HEK293 (cell line): ENCODE measurements at regions not wholly inside any gene's neighbourhood (a gene's known extent, or its start where the extent isn't known, plus 50 kb on each side); places are given as distances from the start of the nearest gene placed in this dataset.

Experiments used
- CTCF ChIA-PET: fragments of 350-600 bp; formaldehyde crosslinking; extraction: SDS; loops from one replicate; lab custom pipeline; 2021; ENCODE audit warnings: antibody characterized with exemption; lab: Yijun Ruan, JAX
- POLR2A ChIA-PET: fragments of 300-600 bp; formaldehyde crosslinking; extraction: SDS; loops from one replicate; lab custom pipeline; 2020; ENCODE audit warnings: antibody characterized with exemption, inconsistent platforms; lab: Yijun Ruan, JAX
- H3K27ac ChIP-seq: fragments of 200-500 bp; sonication (Bioruptor generic); 2 replicates; pipeline ENCODE4 v1.5.1; 2014; ENCODE audit warnings: low read depth, low read length, control low read depth, inconsistent platforms; ENCODE audit errors: extremely low read depth
- H3K36me3 ChIP-seq, 2 experiments: fragments of 200-500 bp in 1 of 2; sonication (Bioruptor generic) in 1 of 2; 1 replicate in 1 of 2; 2 replicates in 1 of 2; pipeline ENCODE4 v1.5.1; 2014 to 2017; ENCODE audit warnings: inconsistent platforms in 2 of 2, low read length in 2 of 2; ENCODE audit not compliant: control insufficient read depth in 2 of 2, insufficient read depth in 1 of 2
- H3K4me1 ChIP-seq: fragments of 200-500 bp; sonication (Bioruptor generic); 2 replicates; pipeline ENCODE4 v1.5.1; 2014; ENCODE audit warnings: mild to moderate bottlenecking, low read length, inconsistent platforms; ENCODE audit not compliant: control insufficient read depth, insufficient read depth
- H3K4me3 ChIP-seq: 2 replicates; pipeline ENCODE4 v1.5.1; 2011; ENCODE audit warnings: low read depth, mild to moderate bottlenecking, control low read depth, low read length, moderate library complexity
- H3K9me3 ChIP-seq: fragments of 200-500 bp; sonication (Bioruptor generic); 2 replicates; pipeline ENCODE4 v1.5.1; 2014; ENCODE audit warnings: low read depth, low read length, inconsistent platforms; ENCODE audit not compliant: control insufficient read depth, insufficient read depth
- HIC1 ChIP-seq: fragments of 450-650 bp; formaldehyde crosslinking; IDR thresholded peaks from 2 replicates; pipeline ENCODE4 v1.5.1; 2016; ENCODE audit warnings: missing biosample characterization, missing genetic modification characterization
- SCRT1 ChIP-seq: fragments of 450-650 bp; formaldehyde crosslinking; IDR thresholded peaks from 2 replicates; pipeline ENCODE4 v1.5.1; 2016; ENCODE audit warnings: missing biosample characterization, missing genetic modification characterization, borderline replicate concordance
- ZNF202 ChIP-seq: fragments of 450-650 bp; formaldehyde crosslinking; IDR thresholded peaks from 2 replicates; pipeline ENCODE4 v1.5.1; 2016; ENCODE audit warnings: missing biosample characterization, missing genetic modification characterization, borderline replicate concordance
- ZNF394 ChIP-seq: fragments of 450-650 bp; formaldehyde crosslinking; IDR thresholded peaks from 2 replicates; pipeline ENCODE4 v1.5.1; 2016; ENCODE audit warnings: missing biosample characterization, missing genetic modification characterization, mild to moderate bottlenecking, moderate library complexity, borderline replicate concordance
- ZNF596 ChIP-seq: fragments of 450-650 bp; IDR thresholded peaks from 2 replicates; pipeline ENCODE4 v1.5.0; 2018; ENCODE audit warnings: missing biosample characterization, mild to moderate bottlenecking, missing genetic modification characterization, moderate library complexity
- ZNF626 ChIP-seq: fragments of 450-650 bp; sonication (Bioruptor Pico); formaldehyde crosslinking; IDR thresholded peaks from 2 replicates; pipeline ENCODE4 v1.5.1; 2018; ENCODE audit warnings: missing biosample characterization, missing genetic modification characterization, inconsistent platforms
- ZNF639 ChIP-seq: fragments of 450-650 bp; formaldehyde crosslinking; IDR thresholded peaks from 2 replicates; pipeline ENCODE4 v1.5.1; 2016; ENCODE audit warnings: missing biosample characterization, missing genetic modification characterization
- ZNF658 ChIP-seq: fragments of 450-650 bp; formaldehyde crosslinking; IDR thresholded peaks from 2 replicates; pipeline ENCODE4; 2016; ENCODE audit warnings: missing biosample characterization, missing genetic modification characterization
- ZNF704 ChIP-seq: fragments of 450-650 bp; formaldehyde crosslinking; IDR thresholded peaks from 2 replicates; pipeline ENCODE4 v1.5.1; 2016; ENCODE audit warnings: missing biosample characterization, missing genetic modification characterization
- ZNF843 ChIP-seq: fragments of 450-650 bp; formaldehyde crosslinking; IDR thresholded peaks from 2 replicates; pipeline ENCODE4 v1.5.1; 2016; ENCODE audit warnings: missing biosample characterization, missing genetic modification characterization
- ZSCAN23 ChIP-seq: fragments of 450-650 bp; formaldehyde crosslinking; IDR thresholded peaks from 2 replicates; pipeline ENCODE4 v1.5.1; 2016; ENCODE audit warnings: missing biosample characterization, missing genetic modification characterization
- TF ChIP-seq, protein P1 (sequence below): fragments of 450-650 bp; formaldehyde crosslinking; IDR thresholded peaks from 2 replicates; pipeline ENCODE4 v1.5.1; 2016; ENCODE audit warnings: missing biosample characterization, missing genetic modification characterization
- TF ChIP-seq, protein P2 (sequence below): fragments of 450-650 bp; formaldehyde crosslinking; IDR thresholded peaks from 2 replicates; pipeline ENCODE4 v1.5.1; 2017; ENCODE audit warnings: missing biosample characterization, missing genetic modification characterization

DNA sequence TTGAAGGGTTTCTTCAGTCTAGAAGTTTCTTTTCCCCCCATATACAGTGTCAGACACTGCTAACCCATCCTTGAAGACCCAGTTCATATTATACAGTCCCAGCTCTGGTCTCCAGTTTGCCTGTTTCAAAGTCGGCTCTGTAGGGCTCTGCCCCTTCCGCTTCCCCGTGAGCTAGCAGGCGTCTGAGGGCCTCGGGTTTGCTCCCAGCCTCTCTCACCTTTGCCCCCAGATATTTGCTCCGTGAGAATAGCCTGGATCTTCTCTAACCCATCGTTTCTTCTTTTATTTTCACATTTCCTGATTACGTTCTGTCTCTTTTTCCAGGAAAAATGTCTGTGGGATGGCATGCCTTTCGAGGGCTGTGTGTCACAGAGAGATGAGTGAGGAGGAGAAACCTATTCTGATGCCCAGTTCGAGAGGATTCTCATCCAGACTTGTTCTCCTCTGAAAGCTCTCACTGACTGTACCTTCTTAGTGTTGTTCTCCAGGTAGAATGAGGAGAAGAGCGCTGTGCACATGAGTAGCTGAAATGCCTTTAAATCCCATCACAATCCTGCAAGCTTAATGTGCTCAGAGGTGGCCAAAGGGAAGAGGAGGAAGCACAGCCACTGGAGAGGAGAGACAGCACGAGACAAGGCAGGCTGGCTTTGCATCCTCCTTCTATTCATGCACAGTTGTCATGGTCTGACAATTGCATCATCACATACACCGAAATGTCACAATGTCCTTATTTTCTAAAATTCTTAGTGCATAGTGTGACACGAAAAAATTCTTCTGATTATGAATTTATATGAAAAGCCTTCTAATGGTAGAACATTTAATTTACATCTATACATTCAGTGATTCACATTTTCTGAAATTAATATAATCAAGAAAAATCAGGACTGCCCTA lies 171.1 kb downstream of the FOXA2 start:
- POLR2A ChIA-PET: no interaction called here

More for the DNA sequence above, 171.1 kb downstream of the FOXA2 start:
- no peaks in the 10 kb centered on the region for H3K36me3 ChIP-seq
- no peak for TF ChIP-seq ZNF202 (tag by site-specific recombination)
- TF ChIP-seq ZNF639 (tag by site-specific recombination): no peak
- TF ChIP-seq, protein P1, sequence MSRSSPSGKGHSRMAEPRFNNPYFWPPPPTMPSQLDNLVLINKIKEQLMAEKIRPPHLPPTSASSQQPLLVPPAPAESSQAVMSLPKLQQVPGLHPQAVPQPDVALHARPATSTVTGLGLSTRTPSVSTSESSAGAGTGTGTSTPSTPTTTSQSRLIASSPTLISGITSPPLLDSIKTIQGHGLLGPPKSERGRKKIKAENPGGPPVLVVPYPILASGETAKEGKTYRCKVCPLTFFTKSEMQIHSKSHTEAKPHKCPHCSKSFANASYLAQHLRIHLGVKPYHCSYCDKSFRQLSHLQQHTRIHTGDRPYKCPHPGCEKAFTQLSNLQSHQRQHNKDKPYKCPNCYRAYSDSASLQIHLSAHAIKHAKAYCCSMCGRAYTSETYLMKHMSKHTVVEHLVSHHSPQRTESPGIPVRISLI (tag by site-specific recombination): no peak
- no peak for TF ChIP-seq HIC1 (tag by site-specific recombination)
- TF ChIP-seq ZNF596 (tag by site-specific recombination): no peak
- no peak for TF ChIP-seq ZNF394 (tag by site-specific recombination)
- no peak for TF ChIP-seq ZSCAN23 (tag by site-specific recombination)
- no peak for TF ChIP-seq ZNF704 (tag by site-specific recombination)
- no peak for TF ChIP-seq SCRT1 (tag by site-specific recombination)
- no peak for TF ChIP-seq ZNF626 (tag by site-specific recombination)
- TF ChIP-seq ZNF658 (tag by site-specific recombination): no peak
- no peak for TF ChIP-seq ZNF843 (tag by site-specific recombination)
- TF ChIP-seq, protein P2, sequence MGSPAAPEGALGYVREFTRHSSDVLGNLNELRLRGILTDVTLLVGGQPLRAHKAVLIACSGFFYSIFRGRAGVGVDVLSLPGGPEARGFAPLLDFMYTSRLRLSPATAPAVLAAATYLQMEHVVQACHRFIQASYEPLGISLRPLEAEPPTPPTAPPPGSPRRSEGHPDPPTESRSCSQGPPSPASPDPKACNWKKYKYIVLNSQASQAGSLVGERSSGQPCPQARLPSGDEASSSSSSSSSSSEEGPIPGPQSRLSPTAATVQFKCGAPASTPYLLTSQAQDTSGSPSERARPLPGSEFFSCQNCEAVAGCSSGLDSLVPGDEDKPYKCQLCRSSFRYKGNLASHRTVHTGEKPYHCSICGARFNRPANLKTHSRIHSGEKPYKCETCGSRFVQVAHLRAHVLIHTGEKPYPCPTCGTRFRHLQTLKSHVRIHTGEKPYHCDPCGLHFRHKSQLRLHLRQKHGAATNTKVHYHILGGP (tag by site-specific recombination): no peak
- TF ChIP-seq, all 188 proteins: peak for 0
- H3K4me1 ChIP-seq: no peaks in the 10 kb centered on the region
- H3K4me3 ChIP-seq: no peak overlapping the region
- H3K9me3 ChIP-seq: no peaks in the 10 kb centered on the region
- CTCF ChIA-PET: no interaction called here
- no peak overlapping the region for H3K27ac ChIP-seq
